ENCODE measurements at regions not wholly inside any gene's neighbourhood (a gene's known extent, or its start where the extent isn't known, plus 50 kb on each side); places are given as distances from the start of the nearest gene placed in this dataset.
"Not testable (repeated sequence)": the region's sequence is repeated elsewhere in the genome, so short reads cannot be mapped to it uniquely, and the experiment has no call there.

- WGBS, 4 donors = 43 to 64% (median 61%) methylated on average over 3 of the region's 3 CpGs
- H3K36me3 ChIP-seq = no peaks in the 10 kb centered on the region
- ATAC-seq = no peak
These were observed 1136.7 kb downstream of the TMEM121 start for GRCh38 chr14:106662936-106663550.

DNA sequence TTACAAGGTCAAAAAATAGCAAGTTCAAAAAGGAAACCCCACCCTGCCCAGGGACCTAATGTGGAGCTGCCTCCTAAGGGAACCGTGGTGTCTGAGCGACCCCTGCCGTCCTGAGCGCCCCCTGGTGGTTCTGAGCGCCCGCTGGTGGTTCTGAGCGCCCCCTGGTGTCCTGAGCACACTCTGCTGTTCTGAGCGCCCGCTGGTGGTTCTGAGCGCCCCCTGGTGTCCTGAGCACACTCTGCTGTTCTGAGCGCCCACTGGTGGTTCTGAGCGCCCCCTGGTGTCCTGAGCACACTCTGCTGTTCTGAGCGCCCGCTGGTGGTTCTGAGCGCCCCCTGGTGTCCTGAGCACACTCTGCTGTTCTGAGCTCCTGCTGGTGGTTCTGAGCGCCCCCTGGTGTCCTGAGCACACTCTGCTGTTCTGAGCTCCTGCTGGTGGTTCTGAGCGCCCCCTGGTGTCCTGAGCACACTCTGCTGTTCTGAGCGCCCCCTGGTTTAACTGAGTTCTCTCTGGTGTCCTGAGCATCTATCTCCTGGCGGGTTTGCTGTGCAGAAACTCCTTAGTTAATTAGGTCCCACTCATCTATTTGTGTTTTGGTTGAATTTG, 1137.5 kb downstream of the TMEM121 start:
- H3K27ac ChIP-seq; ATAC-seq; H3K4me3 ChIP-seq; H3K9me3 ChIP-seq; H3K36me3 ChIP-seq; intact Hi-C loops (cut with DNase I); H3K4me1 ChIP-seq; DNase-seq: not testable (repeated sequence)
- 30 to 55% (median 48%) methylated on average over 11 to 17 of the region's 19 CpGs for WGBS, 4 donors
- TF ChIP-seq CTCF (IDR thresholded peaks at IDR 0.05) = peak in 5 of 12 donors; percentile 6 to 42 (median 21)
- peaks cover 0 to 23% (median 0%) of the 10 kb centered on the region in 9 donors for H3K27me3 ChIP-seq

More at GRCh38 chr14:106662936-106663550, 1136.7 kb downstream of the TMEM121 start:
- no peak for DNase-seq
- TF ChIP-seq CTCF (IDR thresholded peaks at IDR 0.05) (no peak), POLR2A (IDR thresholded peaks at IDR 0.05) (no peak)
- peaks cover 0 to 5% (median 0%) of the 10 kb centered on the region in 12 donors for H3K9me3 ChIP-seq
- H3K27ac ChIP-seq = no peak overlapping the region
- peaks cover 0 to 21% (median 0%) of the 10 kb centered on the region in 9 donors for H3K27me3 ChIP-seq
- no peaks in the 10 kb centered on the region for H3K4me1 ChIP-seq
- no peak overlapping the region for H3K4me3 ChIP-seq
- intact Hi-C loops (cut with DNase I) = no loop called here

DNA sequence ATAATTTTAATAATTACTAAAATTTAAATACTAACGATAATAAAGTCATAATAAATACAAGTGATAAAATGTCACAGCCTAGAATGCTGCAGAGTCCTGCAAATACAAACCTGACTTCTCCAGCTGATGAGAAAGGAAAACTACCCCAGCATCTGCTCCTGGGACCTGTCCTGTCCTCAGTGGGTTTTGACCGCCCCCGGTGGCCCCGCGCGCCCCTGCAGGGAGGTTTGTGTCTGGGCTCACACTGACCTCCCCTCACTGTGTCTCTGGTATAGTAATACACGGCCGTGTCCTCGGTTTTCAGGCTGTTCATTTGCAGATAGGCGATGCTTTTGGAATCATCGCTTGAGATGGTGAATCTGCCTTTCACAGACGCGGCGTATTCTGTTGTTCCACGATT, 1139.4 kb downstream of the TMEM121 start:
- TF ChIP-seq CTCF (IDR thresholded peaks at IDR 0.05) (no peak), POLR2A (IDR thresholded peaks at IDR 0.05) (no peak)
- H3K4me3 ChIP-seq = no peak overlapping the region
- no peak overlapping the region for H3K27ac ChIP-seq
- no peak for DNase-seq
- no peak for ATAC-seq
- intact Hi-C loops (cut with DNase I) = no loop called here
- peaks cover 0 to 5% (median 0%) of the 10 kb centered on the region in 12 donors for H3K9me3 ChIP-seq
- no peaks in the 10 kb centered on the region for H3K36me3 ChIP-seq
- H3K4me1 ChIP-seq = no peaks in the 10 kb centered on the region
- 73 to 85% (median 81%) methylated on average over 14 to 15 of the region's 15 CpGs for WGBS, 4 donors
- peaks cover 0 to 37% (median 0%) of the 10 kb centered on the region in 9 donors for H3K27me3 ChIP-seq

GRCh38 chr14:106666341-106666740, 1140.0 kb downstream of the TMEM121 start:
- Histone ChIP-seq H3K4me3 (no peak overlapping the region), H3K4me1 (no peaks in the 10 kb centered on the region), H3K27ac (no peak overlapping the region), H3K27me3 (peaks cover 0 to 42% (median 3%) of the 10 kb centered on the region in 9 donors), H3K36me3 (no peaks in the 10 kb centered on the region), H3K9me3 (peaks cover 0 to 5% (median 0%) of the 10 kb centered on the region in 12 donors)
- TF ChIP-seq POLR2A (IDR thresholded peaks at IDR 0.05) (no peak), CTCF (IDR thresholded peaks at IDR 0.05) (no peak)
- 67 to 80% (median 74%) methylated on average over 4 of the region's 4 CpGs for WGBS, 4 donors
- intact Hi-C loops (cut with DNase I) = no loop called here
- DNase-seq (no peak), ATAC-seq (no peak)

Data from heart left ventricle (tissue), 16 donors.